SK-MEL-5 (cell line): ENCODE measurements at regions not wholly inside any gene's neighbourhood (a gene's known extent, or its start where the extent isn't known, plus 50 kb on each side); places are given as distances from the start of the nearest gene placed in this dataset.
"Not testable (repeated sequence)": the region's sequence is repeated elsewhere in the genome, so short reads cannot be mapped to it uniquely, and the experiment has no call there.

Source experiments
- DNase-seq: peaks from one replicate; pipeline ENCODE4 v3.0.0-alpha.2; 2016; ENCODE audit warnings: low read depth, low spot score
- in situ Hi-C: cut with HindIII; loops from 2 replicates; pipeline ENCODE4 v1.10.0; 2016; ENCODE audit warnings: low sequenced_read_pairs, high pct_unique_total_duplicates, low pct_unique_long_range_greater_than_20kb

DNA sequence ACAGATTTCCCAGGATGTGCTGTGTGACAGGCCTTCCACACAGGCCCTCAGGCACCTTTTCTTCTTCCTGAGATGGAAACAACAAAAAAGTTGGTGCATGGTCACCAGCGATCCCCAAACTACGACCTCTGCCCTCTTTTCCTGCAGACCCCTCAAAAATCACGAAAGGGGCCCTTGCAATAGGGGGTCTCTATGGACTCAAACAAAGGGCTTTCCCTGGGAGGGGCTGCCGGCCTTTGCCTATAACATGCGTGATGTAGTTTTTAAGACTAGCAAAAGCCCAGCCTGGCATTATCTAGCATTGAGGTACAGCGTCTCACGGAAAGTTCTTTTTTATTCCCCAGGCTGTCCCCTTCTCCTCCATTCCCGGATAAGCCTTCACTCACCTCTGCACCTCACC lies 71.2 kb downstream of the DIO3 start:
- no peak for DNase-seq
- in situ Hi-C loops: no loop called here

DNA sequence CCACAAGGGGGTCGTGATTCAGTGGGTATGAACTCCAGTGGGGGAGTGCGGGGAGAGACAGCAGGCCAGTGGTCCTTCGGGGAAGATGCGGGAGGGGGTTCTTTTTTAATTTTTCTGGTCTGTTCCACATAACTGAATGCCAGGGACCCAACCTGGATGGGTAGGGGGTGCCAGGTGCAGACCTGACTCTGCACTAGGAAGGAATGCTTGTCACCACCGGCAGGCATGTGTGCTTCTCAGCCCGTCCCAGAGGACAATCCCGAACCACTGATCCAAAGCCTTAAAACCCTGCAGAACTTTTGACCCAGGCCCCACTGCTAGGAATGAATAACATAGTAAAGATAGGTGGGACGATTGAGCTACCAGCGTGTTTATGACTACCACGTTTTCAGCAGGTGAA lies 72.0 kb downstream of the DIO3 start:
- no peak for DNase-seq
- in situ Hi-C loops: no loop called here

DNA sequence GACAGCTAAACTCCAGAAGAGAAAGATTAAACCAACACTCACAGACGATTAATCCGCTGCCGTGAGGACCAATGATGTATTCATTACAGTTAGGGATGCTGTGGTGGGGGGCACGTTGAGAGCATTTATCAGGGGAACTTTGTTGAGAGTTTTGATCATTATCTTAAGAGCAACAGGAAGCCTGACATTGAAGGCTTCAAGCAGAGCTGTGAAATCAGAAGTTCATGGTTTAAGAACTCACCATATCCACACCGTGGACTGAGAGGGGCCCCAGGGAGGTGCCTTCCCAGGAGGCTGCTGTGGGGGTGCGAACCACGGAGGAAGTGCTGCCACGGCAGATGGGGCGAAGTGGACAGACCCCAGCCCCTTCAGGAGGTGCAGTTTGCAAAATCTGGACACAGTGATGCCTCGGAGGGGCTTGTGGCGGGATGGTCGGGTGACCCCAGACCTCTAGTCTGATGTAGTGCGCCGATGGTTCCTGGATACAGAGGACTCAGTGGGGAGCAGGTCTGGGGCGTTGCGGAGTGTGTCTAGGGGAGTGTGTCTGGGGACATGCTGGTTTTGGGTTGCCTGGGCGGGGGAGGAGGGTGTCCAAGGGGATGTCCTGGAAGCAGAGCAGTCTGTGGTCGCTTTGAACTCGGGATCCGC lies 73.0 kb downstream of the DIO3 start:
- DNase-seq: no peak
- in situ Hi-C loops: no loop called here

DNA sequence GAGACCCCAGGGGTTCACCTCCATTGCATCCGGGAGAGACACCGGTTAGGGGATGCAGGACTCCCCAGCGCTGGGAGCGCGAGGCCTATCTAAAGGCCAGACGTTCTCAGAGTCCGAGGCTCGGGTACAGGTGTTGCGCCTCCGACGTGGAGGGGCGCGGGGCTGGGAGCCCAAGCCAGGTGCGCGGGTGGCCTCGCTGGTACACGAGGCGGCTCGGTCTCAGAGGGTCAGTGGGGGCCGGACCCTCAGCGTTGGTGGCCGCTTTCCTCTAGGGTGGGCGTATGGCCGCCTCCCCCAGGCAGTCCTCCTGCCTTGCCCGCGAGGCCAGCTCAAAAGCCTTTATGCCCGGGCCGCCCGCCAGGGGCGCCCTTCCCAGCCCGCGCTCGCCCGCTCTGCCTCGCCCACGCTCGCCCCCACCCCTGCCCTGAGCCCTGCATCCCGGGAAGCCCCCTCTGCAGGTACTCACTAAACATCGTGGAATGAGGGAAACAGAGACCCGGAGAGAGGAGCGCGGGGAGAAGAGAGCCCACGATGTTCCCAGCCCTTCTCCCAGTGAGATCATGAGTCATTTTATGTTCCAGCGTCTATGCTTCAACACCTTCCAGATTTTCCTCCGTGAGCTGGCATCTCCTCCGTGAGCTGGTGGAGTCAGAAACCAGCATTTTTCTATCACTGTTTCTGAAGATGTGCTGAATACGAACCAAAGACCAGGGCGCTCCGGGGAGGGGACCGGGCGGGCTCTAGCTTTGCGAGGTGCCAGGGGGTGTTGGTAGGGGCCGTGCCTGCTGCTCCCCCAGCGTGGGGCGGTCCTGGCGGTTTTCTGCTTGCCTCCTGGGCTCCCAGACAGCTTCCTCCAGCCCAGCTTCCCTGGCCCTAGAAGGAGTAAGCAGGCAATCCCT lies 73.8 kb downstream of the DIO3 start:
- DNase-seq: no peak
- in situ Hi-C loops: no loop called here

- in situ Hi-C loops: no loop called here
- no peak for DNase-seq
These were observed 74.7 kb downstream of the DIO3 start for GRCh38 chr14:101635749-101636560.

- in situ Hi-C loops: no loop called here
- no peak for DNase-seq
These were observed 78.0 kb downstream of the DIO3 start for GRCh38 chr14:101639241-101639833.

- in situ Hi-C loops: no loop called here
- DNase-seq: no peak
These were observed 82.4 kb downstream of the DIO3 start for GRCh38 chr14:101643651-101644050.

GRCh38 chr14:101654051-101654450 lies 92.8 kb downstream of the DIO3 start:
- DNase-seq: no peak
- in situ Hi-C loops: no loop called here

- in situ Hi-C loops: no loop called here
- no peak for DNase-seq
These were observed 96.1 kb downstream of the DIO3 start for GRCh38 chr14:101657372-101657771.

DNA sequence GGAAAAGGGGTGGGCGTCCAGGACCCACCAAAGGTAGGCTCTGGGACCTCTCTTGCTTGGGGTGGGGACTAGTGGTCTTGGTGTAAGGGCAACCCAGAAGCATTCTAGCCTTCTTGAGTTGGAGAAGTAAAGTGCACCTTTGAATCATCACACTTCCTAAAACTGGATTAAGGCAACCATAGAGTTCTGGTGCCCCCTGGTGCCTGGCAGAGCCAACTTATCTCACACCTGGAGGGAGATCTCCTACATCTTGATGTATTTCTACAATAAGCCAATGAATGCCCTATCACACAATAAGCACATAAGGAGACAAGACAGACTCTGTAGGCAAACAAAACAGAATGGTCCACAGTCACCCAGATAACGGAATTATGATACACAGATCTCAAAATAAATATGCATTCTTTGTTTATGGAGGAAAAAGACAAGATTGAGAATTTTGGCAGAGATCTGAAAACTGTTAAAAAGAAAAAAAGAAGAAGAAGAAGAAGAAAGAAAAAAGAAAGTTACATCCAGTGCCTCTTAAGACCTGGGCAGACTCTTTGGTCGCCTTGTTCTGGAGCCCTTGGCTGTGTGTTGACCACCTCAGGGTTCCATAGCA lies 95.9 kb upstream of the PPP2R5C start:
- in situ Hi-C loops: no loop called here
- DNase-seq: peak; percentile 72

- no peak for DNase-seq
- in situ Hi-C loops: no loop called here
These were observed 95.2 kb upstream of the PPP2R5C start for GRCh38 chr14:101666264-101666663.

DNA sequence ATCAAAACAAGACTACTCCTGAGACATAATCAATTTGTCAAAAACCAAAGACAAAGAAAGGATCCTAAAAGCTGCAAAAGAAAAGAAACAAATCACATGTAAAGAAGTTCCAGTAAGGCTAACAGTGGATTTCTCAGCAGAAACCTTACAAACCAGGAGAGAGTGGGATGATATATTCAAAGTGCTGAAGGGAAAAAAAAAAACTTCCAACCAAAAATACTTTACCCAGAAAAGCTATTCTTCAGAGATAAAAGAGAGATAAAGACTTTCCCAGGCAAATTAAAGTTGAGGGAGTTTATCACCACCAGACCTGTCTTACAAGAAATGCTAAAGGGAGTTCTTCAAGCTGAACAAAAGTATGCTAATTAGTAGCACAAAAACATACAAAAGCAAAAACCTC lies 91.9 kb upstream of the PPP2R5C start:
- no peak for DNase-seq
- in situ Hi-C loops: no loop called here

DNA sequence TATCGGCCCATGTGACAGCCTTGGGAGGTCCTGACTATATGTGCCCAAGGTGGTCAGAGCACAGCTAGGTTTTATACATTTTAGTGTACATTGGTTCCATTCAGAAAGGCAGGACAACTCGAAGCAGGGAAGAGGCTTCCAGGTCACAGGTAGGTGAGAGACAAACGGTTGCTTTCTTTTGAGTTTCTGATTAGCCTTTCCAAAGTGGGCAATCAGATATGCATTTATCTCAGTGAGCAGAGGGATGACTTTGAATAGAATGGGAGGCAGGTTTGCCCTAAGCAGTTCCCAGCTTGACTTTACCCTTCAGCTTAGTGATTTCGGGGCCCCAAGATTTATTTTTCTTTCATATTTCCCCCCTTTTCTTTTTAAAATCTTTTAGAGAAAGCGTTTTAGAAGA lies 87.6 kb upstream of the PPP2R5C start:
- in situ Hi-C loops: no loop called here
- DNase-seq: no peak

DNA sequence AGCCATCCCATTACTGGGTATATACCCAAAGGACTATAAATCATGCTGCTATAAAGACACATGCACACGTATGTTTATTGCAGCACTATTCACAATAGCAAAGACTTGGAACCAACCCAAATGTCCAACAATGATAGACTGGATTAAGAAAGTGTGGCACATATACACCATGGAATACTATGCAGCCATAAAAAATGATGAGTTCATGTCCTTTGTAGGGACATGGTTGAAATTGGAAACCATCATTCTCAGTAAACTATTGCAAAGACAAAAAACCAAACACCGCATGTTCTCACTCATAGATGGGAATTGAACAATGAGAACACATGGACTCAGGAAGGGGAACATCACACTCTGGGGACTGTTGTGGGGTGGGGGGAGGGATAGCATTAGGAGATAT lies 85.7 kb upstream of the PPP2R5C start:
- in situ Hi-C loops, DNase-seq: not testable (repeated sequence)

DNA sequence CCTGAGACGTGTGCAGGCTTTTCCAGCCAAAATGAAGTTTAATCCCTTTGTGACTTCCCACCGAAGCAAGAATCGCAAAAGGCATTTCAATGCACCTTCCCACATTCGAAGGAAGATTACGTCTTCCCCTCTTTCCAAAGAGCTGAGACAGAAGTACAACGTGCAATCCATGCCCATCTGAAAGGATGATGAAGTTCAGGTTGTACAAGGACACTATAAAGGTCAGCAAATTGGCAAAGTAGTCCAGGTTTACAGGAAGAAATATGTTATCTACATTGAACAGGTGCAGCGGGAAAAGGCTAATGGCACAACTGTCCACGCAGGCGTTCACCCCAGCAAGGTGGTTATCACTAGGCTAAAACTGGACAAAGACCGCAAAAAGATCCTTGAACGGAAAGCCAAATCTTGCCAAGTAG lies 83.6 kb upstream of the PPP2R5C start:
- in situ Hi-C loops, DNase-seq: not testable (repeated sequence)

DNA sequence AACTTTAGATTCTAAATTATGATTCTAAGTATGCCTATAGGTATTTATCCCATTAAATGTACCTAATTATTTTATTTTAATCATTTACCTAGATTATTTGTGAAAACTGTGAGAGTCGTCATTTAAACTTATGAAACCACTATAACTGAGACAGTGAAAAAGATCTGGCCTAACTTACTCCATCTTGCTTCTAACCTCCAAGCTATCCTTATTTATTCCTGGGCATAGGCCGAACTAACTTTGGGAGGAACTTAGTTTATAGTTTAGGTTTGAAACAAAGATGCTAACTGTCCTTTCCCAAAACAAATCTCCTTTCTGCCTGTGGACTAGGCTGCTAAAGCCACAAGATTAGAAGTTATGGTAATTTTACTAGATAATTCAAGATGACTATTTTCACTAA lies 79.7 kb upstream of the PPP2R5C start:
- in situ Hi-C loops: no loop called here
- DNase-seq: no peak

GRCh38 chr14:101683365-101683764 lies 78.1 kb upstream of the PPP2R5C start:
- DNase-seq: no peak
- in situ Hi-C loops: no loop called here
